ENCODE measurements at regions not wholly inside any gene's neighbourhood (a gene's known extent, or its start where the extent isn't known, plus 50 kb on each side); places are given as distances from the start of the nearest gene placed in this dataset.
"Not testable (repeated sequence)": the region's sequence is repeated elsewhere in the genome, so short reads cannot be mapped to it uniquely, and the experiment has no call there.

DNA sequence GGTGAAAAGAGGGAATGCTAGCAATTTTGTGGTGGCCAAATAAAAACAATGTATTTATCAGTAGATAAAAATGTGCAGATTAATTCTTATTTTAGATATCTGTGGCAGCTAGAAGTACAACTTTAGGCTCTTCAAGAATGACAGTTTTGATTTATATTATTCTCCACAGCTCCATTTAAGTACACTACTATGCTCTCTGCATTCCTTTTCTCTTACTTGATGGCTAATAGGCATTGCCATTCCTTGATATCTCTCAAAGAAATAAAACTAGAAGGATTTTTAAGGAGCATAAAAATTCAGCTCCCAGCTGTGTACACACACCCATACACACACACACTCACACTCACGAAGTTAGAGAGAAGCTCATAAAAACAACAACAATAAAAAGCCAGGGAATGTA is 59.4 kb upstream of the H2AZ1 start:
- TF ChIP-seq, protein P1, sequence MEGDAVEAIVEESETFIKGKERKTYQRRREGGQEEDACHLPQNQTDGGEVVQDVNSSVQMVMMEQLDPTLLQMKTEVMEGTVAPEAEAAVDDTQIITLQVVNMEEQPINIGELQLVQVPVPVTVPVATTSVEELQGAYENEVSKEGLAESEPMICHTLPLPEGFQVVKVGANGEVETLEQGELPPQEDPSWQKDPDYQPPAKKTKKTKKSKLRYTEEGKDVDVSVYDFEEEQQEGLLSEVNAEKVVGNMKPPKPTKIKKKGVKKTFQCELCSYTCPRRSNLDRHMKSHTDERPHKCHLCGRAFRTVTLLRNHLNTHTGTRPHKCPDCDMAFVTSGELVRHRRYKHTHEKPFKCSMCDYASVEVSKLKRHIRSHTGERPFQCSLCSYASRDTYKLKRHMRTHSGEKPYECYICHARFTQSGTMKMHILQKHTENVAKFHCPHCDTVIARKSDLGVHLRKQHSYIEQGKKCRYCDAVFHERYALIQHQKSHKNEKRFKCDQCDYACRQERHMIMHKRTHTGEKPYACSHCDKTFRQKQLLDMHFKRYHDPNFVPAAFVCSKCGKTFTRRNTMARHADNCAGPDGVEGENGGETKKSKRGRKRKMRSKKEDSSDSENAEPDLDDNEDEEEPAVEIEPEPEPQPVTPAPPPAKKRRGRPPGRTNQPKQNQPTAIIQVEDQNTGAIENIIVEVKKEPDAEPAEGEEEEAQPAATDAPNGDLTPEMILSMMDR (conservative IDR thresholded peaks at IDR 0.05; ENCODE audit: low read depth, low read length) = no peak
- TF ChIP-seq EZH2 (IDR thresholded peaks at IDR 0.05; ENCODE audit: borderline replicate concordance, low read depth, low read length, poor library complexity, severe bottlenecking) = no peak
- ChIA-PET POLR2A (ENCODE audit: low non-redundant PET) (no interaction called here), CTCF (interaction anchor here (1.0 kb wide), 1 partner anchor 11 kb away, joined by 3 read pairs; no protein-coding TSS in a partner anchor)
- intact Hi-C loops (cut with micrococcal nuclease; ENCODE audit: unreplicated experiment) = no loop called here
- Histone ChIP-seq H3K4me1 (ENCODE audit: insufficient read depth, low read length, poor library complexity, severe bottlenecking) (no peaks in the 10 kb centered on the region), H3K27ac (ENCODE audit: low read depth, low read length, poor library complexity, severe bottlenecking) (no peak overlapping the region), H3K27me3 (replicated peaks; ENCODE audit: insufficient read depth, low read depth, low read length, poor library complexity) (no peaks in the 10 kb centered on the region), H3K36me3 (ENCODE audit: insufficient read depth, low read length, poor library complexity, severe bottlenecking) (no peaks in the 10 kb centered on the region), H3K4me3 (ENCODE audit: low read depth, low read length, poor library complexity, severe bottlenecking) (no peak overlapping the region), H3K9me3 (ENCODE audit: low read depth, low read length, poor library complexity, severe bottlenecking) (no peaks in the 10 kb centered on the region)
- no TSS peak for BruUV-seq (replicated peaks)
- DNase-seq (ENCODE audit: low spot score) = no peak

DNA sequence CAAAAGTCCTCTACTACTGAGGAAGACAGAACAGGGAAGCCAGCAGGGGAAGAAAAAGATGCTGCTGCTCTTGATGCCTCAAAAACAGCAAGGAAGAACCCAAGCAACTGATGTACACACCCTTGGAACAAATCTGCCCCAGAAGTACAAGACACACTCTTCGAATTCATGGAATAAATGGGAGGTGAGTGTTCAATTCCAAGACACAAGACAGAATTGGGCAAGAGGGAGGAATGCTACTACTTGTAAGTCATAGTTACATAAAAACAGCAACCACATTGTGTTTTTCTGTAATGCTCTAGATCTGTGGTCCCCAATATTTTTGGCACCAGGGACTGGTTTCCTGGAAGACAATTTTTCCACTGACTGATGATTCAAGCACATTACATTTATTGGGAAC is 58.0 kb upstream of the H2AZ1 start:
- Histone ChIP-seq H3K27me3 (replicated peaks; ENCODE audit: insufficient read depth, low read depth, low read length, poor library complexity) (no peaks in the 10 kb centered on the region), H3K9me3 (ENCODE audit: low read depth, low read length, poor library complexity, severe bottlenecking) (no peaks in the 10 kb centered on the region), H3K36me3 (ENCODE audit: insufficient read depth, low read length, poor library complexity, severe bottlenecking) (no peaks in the 10 kb centered on the region), H3K27ac (ENCODE audit: low read depth, low read length, poor library complexity, severe bottlenecking) (no peak overlapping the region), H3K4me3 (ENCODE audit: low read depth, low read length, poor library complexity, severe bottlenecking) (no peak overlapping the region), H3K4me1 (ENCODE audit: insufficient read depth, low read length, poor library complexity, severe bottlenecking) (no peaks in the 10 kb centered on the region)
- POLR2A ChIA-PET (ENCODE audit: low non-redundant PET) = no interaction called here
- intact Hi-C loops (cut with micrococcal nuclease; ENCODE audit: unreplicated experiment) = no loop called here
- CTCF ChIA-PET = no interaction called here
- no TSS peak for BruUV-seq (replicated peaks)
- DNase-seq (ENCODE audit: low spot score) = no peak
- TF ChIP-seq, protein P1 (conservative IDR thresholded peaks at IDR 0.05; ENCODE audit: low read depth, low read length) = no peak
- no peak for TF ChIP-seq EZH2 (IDR thresholded peaks at IDR 0.05; ENCODE audit: borderline replicate concordance, low read depth, low read length, poor library complexity, severe bottlenecking)

DNA sequence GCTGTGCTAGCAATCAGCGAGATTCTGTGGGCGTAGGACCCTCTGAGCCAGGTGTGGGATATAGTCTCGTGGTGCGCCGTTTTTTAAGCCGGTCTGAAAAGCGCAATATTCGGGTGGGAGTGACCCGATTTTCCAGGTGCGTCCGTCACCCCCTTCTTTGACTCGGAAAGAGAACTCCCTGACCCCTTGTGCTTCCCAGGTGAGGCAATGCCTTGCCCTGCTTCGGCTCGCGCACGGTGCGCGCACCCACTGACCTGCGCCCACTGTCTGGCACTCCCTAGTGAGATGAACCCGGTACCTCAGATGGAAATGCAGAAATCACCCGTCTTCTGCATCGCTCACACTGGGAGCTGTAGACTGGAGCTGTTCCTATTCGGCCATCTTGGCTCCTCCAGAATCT is 56.1 kb upstream of the H2AZ1 start:
- intact Hi-C loops (cut with micrococcal nuclease; ENCODE audit: unreplicated experiment); DNase-seq (ENCODE audit: low spot score); H3K27ac ChIP-seq (ENCODE audit: low read depth, low read length, poor library complexity, severe bottlenecking); H3K36me3 ChIP-seq (ENCODE audit: insufficient read depth, low read length, poor library complexity, severe bottlenecking); H3K27me3 ChIP-seq (replicated peaks; ENCODE audit: insufficient read depth, low read depth, low read length, poor library complexity); BruUV-seq (replicated peaks); POLR2A ChIA-PET (ENCODE audit: low non-redundant PET); H3K4me1 ChIP-seq (ENCODE audit: insufficient read depth, low read length, poor library complexity, severe bottlenecking); H3K4me3 ChIP-seq (ENCODE audit: low read depth, low read length, poor library complexity, severe bottlenecking); H3K9me3 ChIP-seq (ENCODE audit: low read depth, low read length, poor library complexity, severe bottlenecking); CTCF ChIA-PET: not testable (repeated sequence)

Measured in A673 (cell line).